ENCODE measurements at regions not wholly inside any gene's neighbourhood (a gene's known extent, or its start where the extent isn't known, plus 50 kb on each side); places are given as distances from the start of the nearest gene placed in this dataset.

DNA sequence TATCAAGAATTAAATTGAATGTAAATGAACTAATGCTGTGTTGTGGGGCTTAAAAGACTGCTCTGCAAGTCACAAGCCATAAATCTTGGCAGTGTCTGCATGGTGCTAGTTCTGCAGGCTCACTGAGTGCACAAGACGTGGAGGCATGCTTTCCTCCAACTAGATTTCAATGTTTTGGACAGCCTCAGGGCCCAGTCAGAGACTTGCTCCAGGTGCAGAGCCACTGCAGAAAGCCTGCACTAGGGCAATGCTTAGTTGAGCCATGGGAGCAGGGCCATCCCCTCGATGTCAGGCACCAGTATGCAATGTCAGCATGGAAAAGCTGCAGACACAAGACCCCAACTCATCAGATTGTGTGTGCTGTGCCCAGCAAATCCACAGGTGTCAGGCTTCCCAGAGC, 234.5 kb upstream of the CDIN1 start:
- 11% methylated on average over 2 of the region's 2 CpGs for WGBS (ENCODE audit: insufficient coverage, low coverage, missing lambda C conversion rate)

DNA sequence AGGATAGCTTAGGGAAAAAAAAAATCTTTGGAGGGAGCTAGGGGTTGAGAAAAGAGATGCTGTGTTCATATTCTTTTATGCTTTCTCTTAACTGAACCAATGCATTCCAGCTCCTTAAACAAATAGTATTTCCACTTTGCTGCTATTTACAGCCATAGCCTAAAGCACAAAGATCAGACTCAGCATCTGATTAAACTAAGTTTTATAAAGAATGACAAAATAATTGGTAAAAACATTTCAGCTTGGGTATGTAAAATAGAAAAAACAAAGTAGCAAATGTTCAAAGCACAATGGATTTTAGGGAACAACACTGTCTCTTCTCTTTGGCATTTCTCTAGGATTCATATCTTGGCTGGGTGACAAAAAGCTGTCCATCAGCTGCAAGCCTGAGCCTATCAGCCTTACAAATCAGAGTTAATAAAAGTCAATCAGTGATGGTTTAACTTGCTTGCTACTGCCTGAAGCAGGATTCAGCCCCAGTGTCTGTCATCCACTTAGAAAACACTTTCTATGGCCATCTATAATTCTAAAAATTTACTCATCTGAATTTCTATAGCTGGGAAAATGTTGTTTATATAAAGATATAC, 232.1 kb upstream of the CDIN1 start:
- no peak overlapping the region for H3K4me3 ChIP-seq
- no peak overlapping the region for H3K9ac ChIP-seq (ENCODE audit: insufficient read depth in 1 of 2, low read depth in 2 of 2, low read length in 2 of 2)
- in situ Hi-C loops (cut with MboI) (no loop called here), intact Hi-C loops (cut with micrococcal nuclease) (no loop called here)
- no peak for FAIRE-seq
- no peaks in the 10 kb centered on the region for H3K27me3 ChIP-seq (ENCODE audit: control insufficient read depth in 2 of 2, insufficient read depth in 2 of 2, low read length in 2 of 2)
- POLR2A ChIA-PET = interaction anchor here (0.9 kb wide), 1 partner anchor 30 kb away, joined by 4 read pairs; no protein-coding TSS in a partner anchor
- H3K9me1 ChIP-seq (ENCODE audit: control insufficient read depth, insufficient read depth, low read length) = no peaks in the 10 kb centered on the region
- no peaks in the 10 kb centered on the region for H3K4me1 ChIP-seq (replicated peaks in 1 of 2; ENCODE audit: control insufficient read depth in 2 of 2, insufficient read depth in 2 of 2, low read length in 2 of 2)
- BruUV-seq (replicated peaks) = no TSS peak
- H3K79me2 ChIP-seq (ENCODE audit: control insufficient read depth, insufficient read depth, low read length) = no peaks in the 10 kb centered on the region
- H3K36me3 ChIP-seq (ENCODE audit: control insufficient read depth, insufficient read depth, low read length) = no peaks in the 10 kb centered on the region
- H3K27ac ChIP-seq (ENCODE audit: extremely low read depth, low read depth, low read length) = no peak overlapping the region
- TF ChIP-seq NFIC (IDR thresholded peaks at IDR 0.05) = peak; percentile 42; the same call in 1 of the 2 replicates
- TF ChIP-seq, protein P1, sequence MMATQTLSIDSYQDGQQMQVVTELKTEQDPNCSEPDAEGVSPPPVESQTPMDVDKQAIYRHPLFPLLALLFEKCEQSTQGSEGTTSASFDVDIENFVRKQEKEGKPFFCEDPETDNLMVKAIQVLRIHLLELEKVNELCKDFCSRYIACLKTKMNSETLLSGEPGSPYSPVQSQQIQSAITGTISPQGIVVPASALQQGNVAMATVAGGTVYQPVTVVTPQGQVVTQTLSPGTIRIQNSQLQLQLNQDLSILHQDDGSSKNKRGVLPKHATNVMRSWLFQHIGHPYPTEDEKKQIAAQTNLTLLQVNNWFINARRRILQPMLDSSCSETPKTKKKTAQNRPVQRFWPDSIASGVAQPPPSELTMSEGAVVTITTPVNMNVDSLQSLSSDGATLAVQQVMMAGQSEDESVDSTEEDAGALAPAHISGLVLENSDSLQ (IDR thresholded peaks at IDR 0.05) = peak; percentile 83
- no peak for TF ChIP-seq SRF (CRISPR knock-in tag; IDR thresholded peaks at IDR 0.05)
- TF ChIP-seq, protein P2, sequence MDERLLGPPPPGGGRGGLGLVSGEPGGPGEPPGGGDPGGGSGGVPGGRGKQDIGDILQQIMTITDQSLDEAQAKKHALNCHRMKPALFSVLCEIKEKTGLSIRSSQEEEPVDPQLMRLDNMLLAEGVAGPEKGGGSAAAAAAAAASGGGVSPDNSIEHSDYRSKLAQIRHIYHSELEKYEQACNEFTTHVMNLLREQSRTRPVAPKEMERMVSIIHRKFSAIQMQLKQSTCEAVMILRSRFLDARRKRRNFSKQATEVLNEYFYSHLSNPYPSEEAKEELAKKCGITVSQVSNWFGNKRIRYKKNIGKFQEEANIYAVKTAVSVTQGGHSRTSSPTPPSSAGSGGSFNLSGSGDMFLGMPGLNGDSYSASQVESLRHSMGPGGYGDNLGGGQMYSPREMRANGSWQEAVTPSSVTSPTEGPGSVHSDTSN (CRISPR knock-in tag; IDR thresholded peaks at IDR 0.05; ENCODE audit: low read depth) = no peak
- TF ChIP-seq, protein P2 (tag; conservative IDR thresholded peaks at IDR 0.05; ENCODE audit: low read depth) = 0 out of 2 replicates have a peak, but pooled peaks have one; percentile 15
- no peak overlapping the region for H3K4me2 ChIP-seq (ENCODE audit: insufficient read depth, low read length)
- DNase-seq (ENCODE audit: extremely low read depth in 1 of 4, low spot score in 3 of 4) = no peak
- CTCF ChIA-PET (ENCODE audit: low intra/inter-chr PET ratio) = no interaction called here
- no peaks in the 10 kb centered on the region for H4K20me1 ChIP-seq (replicated peaks; ENCODE audit: control insufficient read depth, insufficient read depth, low read length)
- no peaks in the 10 kb centered on the region for H3K9me3 ChIP-seq (replicated peaks; ENCODE audit: control insufficient read depth, insufficient read depth, low read depth, low read length)
- H2AFZ ChIP-seq (ENCODE audit: low read depth, low read length) = no peak overlapping the region
- ATAC-seq = no peak

More for the DNA sequence above, 234.5 kb upstream of the CDIN1 start:
- intact Hi-C loops (cut with micrococcal nuclease) (no loop called here), in situ Hi-C loops (cut with MboI) (no loop called here)
- no peaks in the 10 kb centered on the region for H3K36me3 ChIP-seq (ENCODE audit: control insufficient read depth, insufficient read depth, low read length)
- ATAC-seq (no peak), DNase-seq (ENCODE audit: extremely low read depth in 1 of 4, low spot score in 3 of 4) (no peak), FAIRE-seq (no peak)
- BruUV-seq (replicated peaks) = no TSS peak
- POLR2A ChIA-PET = no interaction called here
- H3K9me1 ChIP-seq (ENCODE audit: control insufficient read depth, insufficient read depth, low read length) = no peaks in the 10 kb centered on the region
- CTCF ChIA-PET (ENCODE audit: low intra/inter-chr PET ratio) = no interaction called here
- no peaks in the 10 kb centered on the region; the same call in 1 of the 2 replicates for H3K9me3 ChIP-seq (replicated peaks; ENCODE audit: control insufficient read depth, insufficient read depth, low read depth, low read length)
- no peak overlapping the region for H3K27ac ChIP-seq (ENCODE audit: extremely low read depth, low read depth, low read length)
- H3K4me3 ChIP-seq = no peak overlapping the region
- no peaks in the 10 kb centered on the region for H3K27me3 ChIP-seq (ENCODE audit: control insufficient read depth in 2 of 2, insufficient read depth in 2 of 2, low read length in 2 of 2)
- H3K4me1 ChIP-seq (replicated peaks in 1 of 2; ENCODE audit: control insufficient read depth in 2 of 2, insufficient read depth in 2 of 2, low read length in 2 of 2) = no peaks in the 10 kb centered on the region
- H4K20me1 ChIP-seq (replicated peaks; ENCODE audit: control insufficient read depth, insufficient read depth, low read length) = no peaks in the 10 kb centered on the region
- no peak overlapping the region for H3K4me2 ChIP-seq (ENCODE audit: insufficient read depth, low read length)
- no peak overlapping the region for H3K9ac ChIP-seq (ENCODE audit: insufficient read depth in 1 of 2, low read depth in 2 of 2, low read length in 2 of 2)
- no peak overlapping the region for H2AFZ ChIP-seq (ENCODE audit: low read depth, low read length)
- H3K79me2 ChIP-seq (ENCODE audit: control insufficient read depth, insufficient read depth, low read length) = no peaks in the 10 kb centered on the region
- TF ChIP-seq BCL6 (CRISPR knock-in tag; IDR thresholded peaks at IDR 0.05) (no peak), MEIS2 (IDR thresholded peaks at IDR 0.05; ENCODE audit: partially characterized antibody) (peak; percentile 11)
